IMR-90 (cell line): ENCODE measurements at regions not wholly inside any gene's neighbourhood (a gene's known extent, or its start where the extent isn't known, plus 50 kb on each side); places are given as distances from the start of the nearest gene placed in this dataset.

Experiments used
- ATAC-seq: fragments of 200-7000 bp; cut with Tn5 transposase; 2 replicates; pipeline ENCODE4 v1.9.1; 2020; ENCODE audit warnings: low read depth, mild to moderate bottlenecking, moderate library complexity
- BruUV-seq: library from RNA; stranded (reverse); fragments of 400-500 nt; replicated peaks from 2 replicates; lab custom pipeline; 2021; lab: Mats Ljungman, UMichigan
- CTCF ChIA-PET: fragments of 300-600 bp; formaldehyde crosslinking; extraction: SDS; loops from one replicate; lab custom pipeline; 2021; ENCODE audit warnings: antibody characterized with exemption; lab: Yijun Ruan, JAX
- POLR2A ChIA-PET: fragments of 300-600 bp; sonication (Branson Sonifier 250); formaldehyde crosslinking; loops from one replicate; lab custom pipeline; 2022; ENCODE audit warnings: antibody characterized with exemption; ENCODE audit not compliant: unreplicated experiment; lab: Charles Lee
- DNase-seq: peaks from one replicate; pipeline ENCODE4 v3.0.0; 2013
- H2AFZ ChIP-seq: replicated peaks from 2 replicates; pipeline ENCODE3; 2013; ENCODE audit warnings: low read length, mild to moderate bottlenecking; ENCODE audit not compliant: poor library complexity
- H2AK5ac ChIP-seq: 2 replicates; pipeline ENCODE4 v1.6.1; 2013; ENCODE audit warnings: low read depth, low read length, inconsistent platforms
- H2AK9ac ChIP-seq: replicated peaks from 2 replicates; pipeline ENCODE3; 2013; ENCODE audit warnings: mild to moderate bottlenecking, low read depth, low read length, moderate library complexity; ENCODE audit not compliant: poor library complexity
- H2BK120ac ChIP-seq: 2 replicates; pipeline ENCODE4 v1.6.1; 2013; ENCODE audit warnings: low read depth, low read length, inconsistent platforms
- H2BK15ac ChIP-seq: 3 replicates; pipeline ENCODE4 v1.6.1; 2013; ENCODE audit warnings: low read depth, low read length, inconsistent platforms
- H2BK20ac ChIP-seq: 2 replicates; pipeline ENCODE4 v1.6.1; 2013; ENCODE audit warnings: low read depth, mild to moderate bottlenecking, inconsistent platforms, low read length, moderate library complexity
- H2BK5ac ChIP-seq: 2 replicates; pipeline ENCODE4 v1.6.1; 2013; ENCODE audit warnings: mild to moderate bottlenecking, low read depth, low read length, inconsistent platforms; ENCODE audit not compliant: poor library complexity, severe bottlenecking
- H3K14ac ChIP-seq: replicated peaks from 2 replicates; pipeline ENCODE4 v1.6.1; 2013; ENCODE audit warnings: low read depth, low read length, inconsistent platforms
- H3K18ac ChIP-seq: 2 replicates; pipeline ENCODE4 v1.6.1; 2013; ENCODE audit warnings: low read depth, low read length, control low read depth
- H3K23ac ChIP-seq: 2 replicates; pipeline ENCODE4 v1.6.1; 2013; ENCODE audit warnings: low read depth, low read length, inconsistent platforms
- H3K27ac ChIP-seq: 2 replicates; pipeline ENCODE4 v1.5.1; 2013; ENCODE audit warnings: mild to moderate bottlenecking, control low read depth, low read length; ENCODE audit not compliant: insufficient read depth
- H3K27me3 ChIP-seq: 2 replicates; pipeline ENCODE4 v1.6.1; 2013; ENCODE audit warnings: low read length; ENCODE audit not compliant: control insufficient read depth, insufficient read depth
- H3K36me3 ChIP-seq: 2 replicates; pipeline ENCODE4 v1.6.1; 2013; ENCODE audit warnings: low read length, mixed read lengths; ENCODE audit not compliant: control insufficient read depth, insufficient read depth
- H3K4ac ChIP-seq: 2 replicates; pipeline ENCODE4 v1.6.1; 2013; ENCODE audit warnings: low read depth, low read length, inconsistent platforms
- H3K4me1 ChIP-seq: 2 replicates; pipeline ENCODE4 v1.6.1; 2013; ENCODE audit warnings: low read length, mixed read lengths; ENCODE audit not compliant: control insufficient read depth, insufficient read depth
- H3K4me2 ChIP-seq: 2 replicates; pipeline ENCODE4 v1.6.1; 2013; ENCODE audit warnings: low read depth, mild to moderate bottlenecking, control low read depth, low read length, moderate library complexity
- H3K4me3 ChIP-seq: 2 replicates; pipeline ENCODE4 v1.5.1; 2013; ENCODE audit warnings: low read depth, mild to moderate bottlenecking, control low read depth, low read length, moderate library complexity; ENCODE audit not compliant: insufficient read depth
- H3K56ac ChIP-seq: 2 replicates; pipeline ENCODE4 v1.6.1; 2013; ENCODE audit warnings: low read length, inconsistent platforms; ENCODE audit not compliant: insufficient read depth; ENCODE audit errors: extremely low read depth
- H3K79me1 ChIP-seq, 2 experiments: 2 replicates each; pipeline ENCODE4 v1.6.1; 2013; ENCODE audit warnings: low read length in 2 of 2, inconsistent platforms in 1 of 2, low read depth in 1 of 2
- H3K9ac ChIP-seq: 2 replicates; pipeline ENCODE4 v1.6.1; 2013; ENCODE audit warnings: low read depth, low read length, control low read depth
- H3K9me1 ChIP-seq: 2 replicates; pipeline ENCODE4 v1.6.1; 2013; ENCODE audit warnings: low read length, inconsistent platforms; ENCODE audit not compliant: insufficient read depth
- H3K9me3 ChIP-seq: 2 replicates; pipeline ENCODE4 v1.6.1; 2013; ENCODE audit warnings: low read length; ENCODE audit not compliant: control insufficient read depth, insufficient read depth
- H4K20me1 ChIP-seq: 2 replicates; pipeline ENCODE4 v1.6.1; 2013; ENCODE audit warnings: low read length, inconsistent platforms; ENCODE audit not compliant: insufficient read depth
- H4K5ac ChIP-seq: 2 replicates; pipeline ENCODE4 v1.6.1; 2013; ENCODE audit warnings: mild to moderate bottlenecking, low read depth, low read length, control low read depth
- H4K8ac ChIP-seq, 2 experiments: 2 replicates each; pipeline ENCODE4 v1.6.1; 2013; ENCODE audit warnings: low read depth in 2 of 2, low read length in 2 of 2, control low read depth in 1 of 2, inconsistent platforms in 1 of 2
- H4K91ac ChIP-seq: 2 replicates; pipeline ENCODE4 v1.6.1; 2013; ENCODE audit warnings: low read depth, low read length, inconsistent platforms; ENCODE audit not compliant: insufficient read depth
- CEBPB ChIP-seq: IDR thresholded peaks from 2 replicates; pipeline ENCODE4 v1.6.1; 2012; ENCODE audit warnings: low read depth, low read length, improper control_type of control experiment
- NFE2L2 ChIP-seq: fragments of 150-350 bp; IDR thresholded peaks from 2 replicates; pipeline ENCODE4 v1.6.1; 2016; ENCODE audit warnings: low read depth, mild to moderate bottlenecking, low read length
- dilution Hi-C: fragments of 300-500 bp; cut with HindIII; formaldehyde crosslinking; loops from one replicate; pipeline ENCODE4 v1.14.3; 2018; ENCODE audit warnings: low sequenced_read_pairs; ENCODE audit not compliant: unreplicated experiment
- in situ Hi-C: fragments of 300-500 bp; cut with MboI; formaldehyde crosslinking; loops from 3 replicates; pipeline ENCODE4 v1.14.3; 2019; ENCODE audit warnings: low sequenced_read_pairs, inconsistent platforms, mixed read lengths
- intact Hi-C: fragments of 100-400 bp; cut with micrococcal nuclease; formaldehyde crosslinking; loops from 2 replicates; pipeline ENCODE4 v1.10.0; 2022

DNA sequence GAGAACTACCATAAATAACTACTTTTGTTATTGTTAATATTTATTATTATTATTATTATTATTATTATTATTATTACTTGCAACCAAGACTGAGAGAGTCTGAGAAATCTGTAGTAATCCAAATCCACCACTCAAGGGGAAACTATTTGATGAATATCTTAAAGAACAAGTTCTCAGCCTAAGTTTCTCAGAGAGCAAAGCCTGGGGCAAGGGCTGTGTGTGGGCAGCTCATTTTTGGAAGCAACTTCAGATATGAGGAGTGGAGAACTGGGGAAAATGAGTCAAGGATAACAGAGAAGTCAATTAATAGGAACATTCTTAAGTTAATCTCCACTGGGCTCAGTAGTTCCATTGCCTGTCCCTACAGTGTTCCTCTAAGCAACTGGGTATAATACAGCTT is 57.1 kb upstream of the KCNJ16 start:
- intact Hi-C loops: no loop called here
- in situ Hi-C loops: no loop called here
- no peaks in the 10 kb centered on the region for H3K9me1 ChIP-seq
- H4K8ac ChIP-seq: no peak overlapping the region
- H3K23ac ChIP-seq: no peak overlapping the region
- peaks cover 2% of the 10 kb centered on the region for H3K4me1 ChIP-seq
- no peak overlapping the region for H3K18ac ChIP-seq
- DNase-seq (no peak), ATAC-seq (no peak)
- H3K9ac ChIP-seq: no peak overlapping the region
- no peaks in the 10 kb centered on the region for H3K79me1 ChIP-seq
- TF ChIP-seq NFE2L2: no peak
- no peak for TF ChIP-seq CEBPB
- H2BK20ac ChIP-seq: no peak overlapping the region
- H3K4me3 ChIP-seq: no peak overlapping the region
- CTCF ChIA-PET: no interaction called here
- H4K20me1 ChIP-seq: no peaks in the 10 kb centered on the region
- no TSS peak for BruUV-seq
- H4K91ac ChIP-seq: no peak overlapping the region
- POLR2A ChIA-PET: no interaction called here
- no peak overlapping the region for H3K14ac ChIP-seq
- dilution Hi-C loops: no loop called here
- H4K5ac ChIP-seq: no peak overlapping the region
- no peak overlapping the region for H3K56ac ChIP-seq
- no peaks in the 10 kb centered on the region for H3K27me3 ChIP-seq
- no peak overlapping the region for H2AK5ac ChIP-seq
- no peak overlapping the region for H3K4ac ChIP-seq
- H3K4me2 ChIP-seq: no peak overlapping the region
- H3K36me3 ChIP-seq: no peaks in the 10 kb centered on the region
- no peaks in the 10 kb centered on the region for H3K9me3 ChIP-seq
- no peak overlapping the region for H3K27ac ChIP-seq
- no peak overlapping the region for H2AFZ ChIP-seq
- H2BK15ac ChIP-seq: no peak overlapping the region
- H2BK120ac ChIP-seq: no peak overlapping the region
- H2BK5ac ChIP-seq: no peak overlapping the region
- H2AK9ac ChIP-seq: no peak overlapping the region
